Body of pancreas (tissue), 4 donors: ENCODE measurements at regions not wholly inside any gene's neighbourhood (a gene's known extent, or its start where the extent isn't known, plus 50 kb on each side); places are given as distances from the start of the nearest gene placed in this dataset.
"Not testable (repeated sequence)": the region's sequence is repeated elsewhere in the genome, so short reads cannot be mapped to it uniquely, and the experiment has no call there.

Source experiments
- ATAC-seq: fragments of 150-250 bp; one replicate; pipeline ENCODE4 v1.9.1; 2016
- DNase-seq, 4 donors: peaks; one replicate each; pipeline ENCODE4 v3.0.0-alpha.2; 2019
- H3K27ac ChIP-seq, 4 donors: fragments of 200-600 bp; sonication (generic); 1 replicate in 3 of 4; 2 replicates in 1 of 4; pipeline versions ENCODE4 v1.5.1 to v1.6.1; 2016 to 2019; ENCODE audit warnings: mild to moderate bottlenecking in 1 of 4, mixed read lengths in 1 of 4, moderate library complexity in 1 of 4
- H3K27me3 ChIP-seq, 2 donors: fragments of 200-600 bp; sonication (generic); one replicate each; pipeline ENCODE4 v1.6.0; 2016; ENCODE audit warnings: mild to moderate bottlenecking in 1 of 2
- H3K36me3 ChIP-seq, 2 donors: fragments of 200-600 bp; sonication (generic); replicated peaks in 1 of 2; 2 replicates each; pipeline ENCODE4 v1.5.1; 2016; ENCODE audit warnings: low read depth in 2 of 2; ENCODE audit not compliant: insufficient read depth in 1 of 2
- H3K4me1 ChIP-seq: fragments of 200-600 bp; sonication (generic); one replicate; pipeline ENCODE4 v1.6.0; 2016
- H3K4me3 ChIP-seq, 2 donors: fragments of 200-600 bp; sonication (generic); 1 replicate in 1 of 2; 2 replicates in 1 of 2; pipeline ENCODE4 v1.5.1; 2016 to 2019
- H3K9me3 ChIP-seq, 3 donors: fragments of 200-600 bp; sonication (generic); 1 replicate in 2 of 3; 2 replicates in 1 of 3; pipeline ENCODE4 v1.5.1; 2016
- CTCF ChIP-seq, 7 experiments: fragments of 450-650 bp in 4 of 7; fragments of 200-600 bp in 3 of 7; sonication (generic) in 3 of 7; IDR thresholded peaks; one replicate each; pipeline ENCODE4 v1.5.1; 2016 to 2019; ENCODE audit warnings: antibody characterized with exemption in 7 of 7
- POLR2A ChIP-seq, 3 donors: fragments of 450-650 bp; IDR thresholded peaks; one replicate each; pipeline ENCODE4 v1.6.1; 2016; ENCODE audit warnings: antibody characterized with exemption in 3 of 3, mild to moderate bottlenecking in 2 of 3
- WGBS, 2 donors: methylation state at CpG; one replicate each; pipeline ENCODE4 v1.1.5; 2017; 5-methylcytosine and 5-hydroxymethylcytosine counted together
- intact Hi-C: fragments of 100-400 bp; cut with DNase I; formaldehyde crosslinking; loops from one replicate; pipeline ENCODE4 v1.15.1; 2023

- DNase-seq (no peak), ATAC-seq (no peak)
- H3K4me1 ChIP-seq: no peaks in the 10 kb centered on the region
- H3K9me3 ChIP-seq: no peaks in the 10 kb centered on the region
- WGBS, 2 donors: 41 to 49% methylated on average over 8 of the region's 8 CpGs
- no peak overlapping the region for H3K4me3 ChIP-seq
- intact Hi-C loops: no loop called here
- TF ChIP-seq CTCF (IDR thresholded peaks at IDR 0.05): no peak
- TF ChIP-seq POLR2A (IDR thresholded peaks at IDR 0.05): no peak
- no peaks in the 10 kb centered on the region for H3K27me3 ChIP-seq
- H3K27ac ChIP-seq: no peak overlapping the region
- H3K36me3 ChIP-seq: no peaks in the 10 kb centered on the region
Observed at GRCh38 chr2:37753758-37754157, 82.3 kb upstream of the CDC42EP3 start.

- intact Hi-C loops, DNase-seq, H3K27ac ChIP-seq, H3K36me3 ChIP-seq, H3K4me3 ChIP-seq, H3K4me1 ChIP-seq, ATAC-seq, H3K27me3 ChIP-seq, H3K9me3 ChIP-seq: not testable (repeated sequence)
- WGBS, 2 donors: 93 to 97% methylated on average over 1 of the region's 1 CpG
Observed at GRCh38 chr2:37755961-37756559, 84.6 kb upstream of the CDC42EP3 start.

- ATAC-seq, DNase-seq, H3K36me3 ChIP-seq, H3K9me3 ChIP-seq, H3K4me1 ChIP-seq, intact Hi-C loops, H3K27ac ChIP-seq, H3K27me3 ChIP-seq, H3K4me3 ChIP-seq: not testable (repeated sequence)
Observed at GRCh38 chr2:37757456-37757855, 86.0 kb upstream of the CDC42EP3 start.

GRCh38 chr2:37758141-37758601 lies 86.7 kb upstream of the CDC42EP3 start:
- H3K9me3 ChIP-seq, ATAC-seq, H3K27ac ChIP-seq, H3K4me1 ChIP-seq, H3K27me3 ChIP-seq, intact Hi-C loops, H3K36me3 ChIP-seq, DNase-seq, H3K4me3 ChIP-seq: not testable (repeated sequence)
- WGBS, 2 donors: 76 to 88% methylated on average over 1 of the region's 1 CpG

GRCh38 chr2:37759989-37760388 lies 88.5 kb upstream of the CDC42EP3 start:
- WGBS, 2 donors: 75 to 100% methylated on average over 1 of the region's 1 CpG
- H3K27me3 ChIP-seq, H3K4me1 ChIP-seq, DNase-seq, H3K27ac ChIP-seq, H3K9me3 ChIP-seq, H3K4me3 ChIP-seq, ATAC-seq, H3K36me3 ChIP-seq, intact Hi-C loops: not testable (repeated sequence)

- Histone ChIP-seq H3K27me3 (no peaks in the 10 kb centered on the region), H3K36me3 (no peaks in the 10 kb centered on the region), H3K4me3 (no peak overlapping the region), H3K4me1 (no peaks in the 10 kb centered on the region), H3K9me3 (no peaks in the 10 kb centered on the region), H3K27ac (no peak overlapping the region)
- no peak for TF ChIP-seq POLR2A (IDR thresholded peaks at IDR 0.05)
- no peak for TF ChIP-seq CTCF (IDR thresholded peaks at IDR 0.05)
- intact Hi-C loops: no loop called here
- no peak for DNase-seq
- WGBS, 2 donors: 77 to 79% methylated on average over 6 of the region's 6 CpGs
- ATAC-seq: no peak
Observed at GRCh38 chr2:37760471-37760870, 89.0 kb upstream of the CDC42EP3 start.

- H3K27me3 ChIP-seq: not testable (repeated sequence)
Observed at GRCh38 chr2:37762281-37762680, 90.8 kb upstream of the CDC42EP3 start.

More at GRCh38 chr2:37762281-37762680, 90.8 kb upstream of the CDC42EP3 start:
- WGBS, 2 donors: 71 to 74% methylated on average over 2 of the region's 2 CpGs
- H3K9me3 ChIP-seq, H3K4me3 ChIP-seq, ATAC-seq, H3K4me1 ChIP-seq, H3K36me3 ChIP-seq, intact Hi-C loops, H3K27ac ChIP-seq: not testable (repeated sequence)
- peak in 1 of 4 donors; percentile 39 for DNase-seq
